HEK293T (cell line): ENCODE measurements at regions not wholly inside any gene's neighbourhood (a gene's known extent, or its start where the extent isn't known, plus 50 kb on each side); places are given as distances from the start of the nearest gene placed in this dataset.

Experiments used
- CTCF ChIA-PET: fragments of 350-600 bp; formaldehyde crosslinking; extraction: SDS; loops from one replicate; lab custom pipeline; 2021; ENCODE audit warnings: antibody characterized with exemption, inconsistent platforms; lab: Yijun Ruan, JAX
- POLR2A ChIA-PET: fragments of 350-600 bp; formaldehyde crosslinking; extraction: SDS; loops from one replicate; lab custom pipeline; 2020; ENCODE audit warnings: antibody characterized with exemption, inconsistent platforms; lab: Yijun Ruan, JAX
- DNase-seq: peaks from one replicate; pipeline ENCODE4 v3.0.0; 2012; ENCODE audit warnings: mixed read lengths; ENCODE audit errors: extremely low spot score
- ARNT ChIP-seq: fragments of 450-650 bp; IDR thresholded peaks from 2 replicates; pipeline ENCODE4 v1.6.1; 2017; ENCODE audit warnings: mild to moderate bottlenecking
- BHLHE40 ChIP-seq: fragments of 450-650 bp; IDR thresholded peaks from 2 replicates; pipeline ENCODE4 v1.6.1; 2016; ENCODE audit warnings: mild to moderate bottlenecking, moderate library complexity, borderline replicate concordance
- CTBP1 ChIP-seq: fragments of 450-650 bp; IDR thresholded peaks from 2 replicates; pipeline ENCODE4 v1.6.1; 2016; ENCODE audit warnings: borderline replicate concordance
- ELF4 ChIP-seq: fragments of 450-650 bp; IDR thresholded peaks from 2 replicates; pipeline ENCODE4 v1.6.1; 2017; ENCODE audit warnings: antibody characterized with exemption
- FOXA1 ChIP-seq: fragments of 450-650 bp; IDR thresholded peaks from 2 replicates; pipeline ENCODE4 v1.6.1; 2016; ENCODE audit warnings: mild to moderate bottlenecking
- FOXM1 ChIP-seq: fragments of 450-650 bp; IDR thresholded peaks from 2 replicates; pipeline ENCODE4 v1.6.1; 2017; ENCODE audit warnings: mild to moderate bottlenecking, borderline replicate concordance
- HDGF ChIP-seq: fragments of 450-650 bp; IDR thresholded peaks from 2 replicates; pipeline ENCODE4 v1.6.1; 2017; ENCODE audit warnings: antibody characterized with exemption, borderline replicate concordance
- L3MBTL2 ChIP-seq: fragments of 450-650 bp; conservative IDR thresholded peaks from 2 replicates; pipeline ENCODE4 v1.6.1; 2016; ENCODE audit warnings: mild to moderate bottlenecking
- LEF1 ChIP-seq: fragments of 450-650 bp; IDR thresholded peaks from 2 replicates; pipeline ENCODE4 v1.6.1; 2017; ENCODE audit warnings: mild to moderate bottlenecking, borderline replicate concordance
- NFRKB ChIP-seq: fragments of 450-650 bp; IDR thresholded peaks from 2 replicates; pipeline ENCODE4 v1.6.1; 2016; ENCODE audit warnings: mild to moderate bottlenecking, moderate library complexity
- SP1 ChIP-seq: fragments of 450-650 bp; IDR thresholded peaks from 2 replicates; pipeline ENCODE4 v1.6.1; 2017
- SUZ12 ChIP-seq: fragments of 450-650 bp; IDR thresholded peaks from 2 replicates; pipeline ENCODE4 v1.6.1; 2016; ENCODE audit warnings: mild to moderate bottlenecking
- TARDBP ChIP-seq: fragments of 450-650 bp; IDR thresholded peaks from 2 replicates; pipeline ENCODE4 v1.6.1; 2016
- ZNF384 ChIP-seq: fragments of 450-650 bp; IDR thresholded peaks from 2 replicates; pipeline ENCODE4 v1.6.1; 2016
- TF ChIP-seq, protein P1 (sequence below): fragments of 450-650 bp; IDR thresholded peaks from 2 replicates; pipeline ENCODE4 v1.6.1; 2016

DNA sequence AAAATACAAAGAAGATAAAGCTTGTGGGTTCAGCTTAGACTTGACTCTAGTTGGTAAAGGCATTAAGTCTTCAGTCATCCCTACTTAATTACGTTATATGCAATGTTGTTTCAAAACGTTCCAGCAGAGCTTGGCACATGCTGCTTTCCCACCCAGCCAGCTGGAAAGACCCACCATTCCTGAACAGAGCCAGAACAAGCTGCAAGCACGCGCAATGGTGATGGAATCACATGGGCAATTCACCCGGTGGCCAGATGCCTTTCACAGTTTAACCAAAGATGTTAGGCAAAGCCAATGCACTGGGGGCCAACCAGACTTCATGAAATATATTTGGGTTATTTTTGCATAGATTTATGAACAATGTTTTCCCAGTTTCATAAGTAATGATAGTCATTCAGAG is 123.4 kb upstream of the CDH20 start:
- TF ChIP-seq FOXM1 = no peak
- TF ChIP-seq BHLHE40 = no peak
- TF ChIP-seq FOXA1 = no peak
- TF ChIP-seq TARDBP = no peak
- ChIA-PET CTCF (no interaction called here), POLR2A (no interaction called here)

GRCh38 chr18:61216051-61216450 is 117.2 kb upstream of the CDH20 start:
- CTCF ChIA-PET = no interaction called here
- POLR2A ChIA-PET = no interaction called here
- no peak for TF ChIP-seq CTBP1
- no peak for TF ChIP-seq SP1
- no peak for TF ChIP-seq L3MBTL2
- TF ChIP-seq LEF1 = no peak
- TF ChIP-seq HDGF = no peak
- no peak for TF ChIP-seq FOXA1
- TF ChIP-seq ELF4 = no peak
- no peak for TF ChIP-seq ZNF384
- no peak for TF ChIP-seq BHLHE40
- no peak for DNase-seq

More for the DNA sequence above, 123.4 kb upstream of the CDH20 start:
- DNase-seq = no peak

DNA sequence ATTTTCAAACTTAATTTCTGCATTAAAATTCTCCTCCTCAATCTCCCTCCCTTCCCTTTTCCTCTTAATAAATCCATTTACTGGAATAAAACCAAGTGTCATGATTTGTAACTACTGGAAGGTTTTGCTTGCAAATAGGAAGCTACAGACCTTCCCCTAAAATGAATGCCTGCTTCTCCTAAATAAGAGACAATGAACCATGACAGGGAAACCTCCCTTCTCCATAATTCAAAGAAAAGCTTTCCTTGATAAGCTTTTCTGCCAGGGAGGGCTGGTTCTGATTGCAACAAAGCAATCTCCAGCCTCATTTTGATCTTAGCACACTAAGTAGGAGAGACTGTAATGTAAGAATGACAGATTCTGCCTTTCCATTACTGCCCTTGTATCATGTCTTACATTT is 111.0 kb upstream of the CDH20 start:
- no peak for TF ChIP-seq L3MBTL2
- TF ChIP-seq ARNT = no peak
- TF ChIP-seq ZNF384 = no peak
- TF ChIP-seq HDGF = no peak
- no peak for TF ChIP-seq NFRKB
- TF ChIP-seq ELF4 = no peak
- no peak for TF ChIP-seq FOXM1
- TF ChIP-seq FOXA1 = no peak
- no peak for DNase-seq
- ChIA-PET CTCF (no interaction called here), POLR2A (no interaction called here)

DNA sequence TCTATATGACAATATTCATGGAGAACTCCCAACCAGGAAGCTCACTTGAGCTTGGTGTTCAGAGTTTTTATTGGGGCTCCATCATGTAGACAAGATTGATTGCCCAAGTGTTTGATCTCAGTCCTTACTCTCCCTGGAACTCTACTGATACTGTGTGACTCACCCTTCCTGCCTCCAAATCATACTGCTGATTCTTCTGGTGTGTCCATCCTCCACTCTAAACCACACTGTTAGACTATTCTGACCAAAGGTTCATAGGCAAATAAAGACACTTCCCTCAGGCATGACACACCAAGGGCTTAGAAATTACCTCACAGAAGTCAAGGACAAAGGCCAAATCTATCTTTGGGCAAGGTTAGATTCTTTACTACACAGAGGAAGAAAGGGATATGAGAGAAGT is 107.9 kb upstream of the CDH20 start:
- POLR2A ChIA-PET = no interaction called here
- no peak for DNase-seq
- TF ChIP-seq FOXM1 (no peak), LEF1 (no peak), FOXA1 (no peak), TARDBP (no peak), L3MBTL2 (no peak), ARNT (no peak), BHLHE40 (no peak), HDGF (no peak), SP1 (no peak), CTBP1 (no peak), ZNF384 (no peak)
- TF ChIP-seq, protein P1, sequence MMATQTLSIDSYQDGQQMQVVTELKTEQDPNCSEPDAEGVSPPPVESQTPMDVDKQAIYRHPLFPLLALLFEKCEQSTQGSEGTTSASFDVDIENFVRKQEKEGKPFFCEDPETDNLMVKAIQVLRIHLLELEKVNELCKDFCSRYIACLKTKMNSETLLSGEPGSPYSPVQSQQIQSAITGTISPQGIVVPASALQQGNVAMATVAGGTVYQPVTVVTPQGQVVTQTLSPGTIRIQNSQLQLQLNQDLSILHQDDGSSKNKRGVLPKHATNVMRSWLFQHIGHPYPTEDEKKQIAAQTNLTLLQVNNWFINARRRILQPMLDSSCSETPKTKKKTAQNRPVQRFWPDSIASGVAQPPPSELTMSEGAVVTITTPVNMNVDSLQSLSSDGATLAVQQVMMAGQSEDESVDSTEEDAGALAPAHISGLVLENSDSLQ = no peak
- CTCF ChIA-PET = no interaction called here

DNA sequence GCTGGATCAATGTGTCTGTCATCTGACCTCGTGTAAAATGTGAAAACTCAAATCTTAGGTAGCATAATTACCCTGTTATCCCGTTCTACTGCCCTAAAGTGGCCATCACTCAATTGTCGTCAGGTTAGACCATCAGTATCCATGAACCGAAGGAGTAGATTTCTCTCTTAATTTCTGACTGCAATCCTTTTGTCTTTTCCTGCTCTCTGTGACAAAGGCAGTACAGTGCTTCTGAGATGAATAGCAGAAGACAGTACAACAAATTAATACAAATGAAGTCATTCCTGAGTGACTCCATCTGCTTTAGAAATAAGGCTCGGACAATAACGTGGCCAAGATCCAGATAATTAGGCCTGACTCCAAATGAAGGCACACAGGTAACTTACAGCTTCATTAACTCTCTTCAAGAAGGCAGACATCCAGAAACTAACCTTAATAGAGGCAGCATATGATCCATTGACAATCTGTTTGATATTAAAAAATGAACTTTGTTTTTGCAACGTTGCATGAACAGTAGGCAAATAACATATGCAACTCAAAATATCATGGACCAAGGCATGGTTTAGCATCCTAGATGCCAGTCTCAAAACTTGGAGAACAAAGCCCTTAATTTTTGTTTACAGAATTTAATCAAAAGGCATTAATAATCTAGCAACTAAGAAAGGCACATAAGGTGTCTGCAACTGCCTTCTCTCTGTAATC is 96.7 kb upstream of the CDH20 start:
- TF ChIP-seq SUZ12 (no peak), L3MBTL2 (no peak), ZNF384 (no peak), CTBP1 (no peak), LEF1 (no peak)
- no peak for DNase-seq
- CTCF ChIA-PET = no interaction called here
- POLR2A ChIA-PET = no interaction called here

DNA sequence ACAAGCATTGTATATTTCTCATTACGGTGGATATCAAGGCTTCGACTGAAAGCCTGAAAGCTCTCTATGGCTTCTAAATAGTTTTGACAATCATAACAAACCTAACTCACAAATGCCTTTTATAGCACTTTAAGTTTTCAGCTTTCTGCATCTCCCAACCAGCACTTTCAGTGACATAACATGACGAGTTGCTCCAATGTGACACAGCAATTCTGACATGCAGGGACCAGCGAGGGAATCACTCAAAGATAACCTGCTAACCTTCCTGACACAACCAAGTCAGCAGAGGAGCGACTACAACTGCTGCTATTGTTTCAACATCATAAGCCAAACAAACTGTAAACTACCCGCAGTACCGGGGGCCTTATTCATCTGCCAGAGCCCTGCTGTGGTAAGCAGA is 95.7 kb upstream of the CDH20 start:
- ChIA-PET POLR2A (no interaction called here), CTCF (no interaction called here)
- DNase-seq = no peak
- TF ChIP-seq BHLHE40 = no peak
- no peak for TF ChIP-seq SP1
- no peak for TF ChIP-seq LEF1
- no peak for TF ChIP-seq ZNF384
- no peak for TF ChIP-seq L3MBTL2
- no peak for TF ChIP-seq ELF4
- no peak for TF ChIP-seq ARNT

DNA sequence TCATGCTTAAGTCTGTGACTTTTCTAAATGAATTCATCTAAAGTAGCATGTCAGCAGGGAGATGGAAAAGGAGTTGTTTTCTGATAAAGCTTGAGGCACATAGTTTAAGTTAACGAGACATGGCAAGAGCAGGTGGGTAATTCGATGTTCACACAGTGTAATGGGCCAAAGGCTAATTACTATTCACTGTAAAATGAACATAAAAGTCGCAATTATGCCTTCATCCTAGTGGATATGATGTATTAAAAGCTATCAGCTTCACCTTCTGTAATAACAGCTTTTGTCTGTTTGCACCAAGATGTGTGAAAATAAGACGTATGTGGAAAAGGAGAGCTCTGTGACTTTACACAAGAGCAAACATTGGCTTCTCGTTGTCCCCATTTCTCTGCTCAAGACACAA is 94.2 kb upstream of the CDH20 start:
- ChIA-PET CTCF (interaction anchor here (0.6 kb wide), 1 partner anchor 151 kb away, joined by 3 read pairs; no protein-coding TSS in a partner anchor), POLR2A (no interaction called here)

More for the DNA sequence above, 94.2 kb upstream of the CDH20 start:
- DNase-seq = no peak
- TF ChIP-seq TARDBP (no peak), LEF1 (no peak), ZNF384 (no peak), FOXM1 (no peak), ARNT (no peak), FOXA1 (no peak), CTBP1 (no peak), SUZ12 (no peak), SP1 (no peak), ELF4 (no peak), HDGF (no peak), BHLHE40 (no peak), NFRKB (no peak)
- TF ChIP-seq, protein P1 = no peak
